ENCODE measurements at regions not wholly inside any gene's neighbourhood (a gene's known extent, or its start where the extent isn't known, plus 50 kb on each side); places are given as distances from the start of the nearest gene placed in this dataset.

- DNase-seq: no peak
These were observed 59.4 kb upstream of the LAPTM4A start for GRCh38 chr2:20110876-20111275.

- DNase-seq: no peak
These were observed 59.0 kb upstream of the LAPTM4A start for GRCh38 chr2:20110383-20110782.

- DNase-seq: no peak
These were observed 57.4 kb upstream of the LAPTM4A start for GRCh38 chr2:20108655-20109396.

GRCh38 chr2:20107776-20108175, 56.3 kb upstream of the LAPTM4A start:
- DNase-seq: no peak

GRCh38 chr2:20107352-20107751, 55.9 kb upstream of the LAPTM4A start:
- DNase-seq: no peak

- no peak for DNase-seq
These were observed 55.3 kb upstream of the LAPTM4A start for GRCh38 chr2:20106746-20107145.

- DNase-seq: no peak
These were observed 53.6 kb upstream of the LAPTM4A start for GRCh38 chr2:20104900-20105545.

GRCh38 chr2:20103530-20103929, 52.1 kb upstream of the LAPTM4A start:
- peak; percentile 18 for DNase-seq

Measured in skin of body (tissue), 1 donor.